ENCODE measurements at regions not wholly inside any gene's neighbourhood (a gene's known extent, or its start where the extent isn't known, plus 50 kb on each side); places are given as distances from the start of the nearest gene placed in this dataset.

DNA sequence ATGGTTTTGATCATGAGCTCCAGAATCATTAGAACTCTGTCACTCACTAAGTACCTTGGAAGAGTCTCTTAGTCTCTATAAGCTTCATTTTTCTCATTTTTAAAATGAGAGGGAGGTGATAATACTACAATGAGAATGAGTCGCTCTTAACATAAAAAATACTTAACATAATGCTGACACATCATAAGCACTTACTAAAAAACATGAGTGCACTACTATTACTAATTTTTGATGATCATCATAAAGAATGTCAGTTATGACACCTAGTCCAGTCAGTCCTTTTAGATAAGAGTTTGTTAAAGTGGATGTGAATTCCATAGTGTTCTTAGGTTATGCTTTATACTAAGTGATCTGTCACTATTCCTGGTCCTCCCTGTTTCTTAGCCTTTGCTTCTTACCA lies 200.4 kb upstream of the SLC24A2 start:
- no peak overlapping the region for H3K27ac ChIP-seq
- no peaks in the 10 kb centered on the region for H3K9me3 ChIP-seq
- in situ Hi-C loops (cut with MboI; ENCODE audit: low sequenced_read_pairs in 4 of 4) (no loop called here), intact Hi-C loops (cut with DNase I; ENCODE audit: low total_unique reads) (no loop called here)
- no peak for DNase-seq
- H3K4me1 ChIP-seq, result no peaks in the 10 kb centered on the region
- no peak overlapping the region for H3K4me3 ChIP-seq
- no peaks in the 10 kb centered on the region for H3K27me3 ChIP-seq
- ATAC-seq, result no peak
- TF ChIP-seq, protein P1, sequence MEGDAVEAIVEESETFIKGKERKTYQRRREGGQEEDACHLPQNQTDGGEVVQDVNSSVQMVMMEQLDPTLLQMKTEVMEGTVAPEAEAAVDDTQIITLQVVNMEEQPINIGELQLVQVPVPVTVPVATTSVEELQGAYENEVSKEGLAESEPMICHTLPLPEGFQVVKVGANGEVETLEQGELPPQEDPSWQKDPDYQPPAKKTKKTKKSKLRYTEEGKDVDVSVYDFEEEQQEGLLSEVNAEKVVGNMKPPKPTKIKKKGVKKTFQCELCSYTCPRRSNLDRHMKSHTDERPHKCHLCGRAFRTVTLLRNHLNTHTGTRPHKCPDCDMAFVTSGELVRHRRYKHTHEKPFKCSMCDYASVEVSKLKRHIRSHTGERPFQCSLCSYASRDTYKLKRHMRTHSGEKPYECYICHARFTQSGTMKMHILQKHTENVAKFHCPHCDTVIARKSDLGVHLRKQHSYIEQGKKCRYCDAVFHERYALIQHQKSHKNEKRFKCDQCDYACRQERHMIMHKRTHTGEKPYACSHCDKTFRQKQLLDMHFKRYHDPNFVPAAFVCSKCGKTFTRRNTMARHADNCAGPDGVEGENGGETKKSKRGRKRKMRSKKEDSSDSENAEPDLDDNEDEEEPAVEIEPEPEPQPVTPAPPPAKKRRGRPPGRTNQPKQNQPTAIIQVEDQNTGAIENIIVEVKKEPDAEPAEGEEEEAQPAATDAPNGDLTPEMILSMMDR (IDR thresholded peaks at IDR 0.05 in 4 of 5, conservative IDR thresholded peaks at IDR 0.05 in 1 of 5), result no peak
- TF ChIP-seq POLR2A (IDR thresholded peaks at IDR 0.05), result no peak
- no peaks in the 10 kb centered on the region for H3K36me3 ChIP-seq

DNA sequence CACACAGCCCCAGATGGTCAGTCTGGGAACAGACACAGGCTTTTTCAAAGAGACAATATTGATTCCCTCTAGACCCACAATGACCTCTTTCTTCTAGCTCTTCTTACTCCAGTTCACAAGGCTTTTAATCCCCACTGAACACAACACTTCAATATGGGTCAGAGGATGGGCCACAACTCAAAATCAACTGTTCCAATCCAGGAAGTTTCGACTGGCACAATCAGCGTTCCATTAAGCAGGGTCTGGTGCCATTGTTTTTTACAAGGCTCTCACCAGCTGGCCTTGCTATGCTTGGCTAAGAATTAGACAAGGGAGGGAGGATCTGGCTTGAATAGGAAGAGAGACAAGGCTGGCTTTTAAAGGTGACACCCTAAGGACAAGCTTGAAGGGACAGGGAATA lies 199.4 kb upstream of the SLC24A2 start:
- in situ Hi-C loops (cut with MboI; ENCODE audit: low sequenced_read_pairs in 4 of 4) (no loop called here), intact Hi-C loops (cut with DNase I; ENCODE audit: low total_unique reads) (no loop called here)
- DNase-seq (no peak), ATAC-seq (no peak)
- Histone ChIP-seq H3K4me1 (no peaks in the 10 kb centered on the region), H3K27me3 (no peaks in the 10 kb centered on the region), H3K27ac (no peak overlapping the region), H3K36me3 (no peaks in the 10 kb centered on the region), H3K4me3 (no peak overlapping the region), H3K9me3 (no peaks in the 10 kb centered on the region)
- no peak for TF ChIP-seq POLR2A (IDR thresholded peaks at IDR 0.05)
- TF ChIP-seq, protein P1 (IDR thresholded peaks at IDR 0.05 in 4 of 5, conservative IDR thresholded peaks at IDR 0.05 in 1 of 5), result no peak

DNA sequence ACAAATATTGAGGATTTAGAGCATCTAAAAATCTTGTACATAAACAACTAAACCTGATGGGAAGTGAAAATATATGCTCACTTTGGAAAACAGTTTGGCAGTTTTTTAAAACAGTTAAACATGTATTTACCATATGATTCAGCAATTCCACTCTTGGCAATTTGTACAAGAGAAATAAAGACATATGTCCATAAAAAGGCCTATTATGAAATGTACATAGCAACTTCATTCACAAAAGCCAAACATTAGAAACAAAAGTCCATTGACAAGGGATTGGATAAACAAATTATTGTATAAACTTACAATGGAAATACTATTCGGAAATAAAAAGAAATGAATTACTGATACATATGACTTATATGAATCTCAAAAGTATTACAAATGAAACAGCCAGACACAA lies 196.2 kb upstream of the SLC24A2 start:
- DNase-seq (no peak), ATAC-seq (no peak)
- TF ChIP-seq, protein P1 (IDR thresholded peaks at IDR 0.05 in 4 of 5, conservative IDR thresholded peaks at IDR 0.05 in 1 of 5), result no peak
- TF ChIP-seq POLR2A (IDR thresholded peaks at IDR 0.05), result no peak
- H3K36me3 ChIP-seq, result no peaks in the 10 kb centered on the region
- H3K4me1 ChIP-seq, result no peaks in the 10 kb centered on the region
- in situ Hi-C loops (cut with MboI; ENCODE audit: low sequenced_read_pairs in 4 of 4), result no loop called here
- H3K9me3 ChIP-seq, result no peaks in the 10 kb centered on the region
- no peak overlapping the region for H3K27ac ChIP-seq
- intact Hi-C loops (cut with DNase I; ENCODE audit: low total_unique reads), result no loop called here
- H3K27me3 ChIP-seq, result no peaks in the 10 kb centered on the region
- H3K4me3 ChIP-seq, result no peak overlapping the region

DNA sequence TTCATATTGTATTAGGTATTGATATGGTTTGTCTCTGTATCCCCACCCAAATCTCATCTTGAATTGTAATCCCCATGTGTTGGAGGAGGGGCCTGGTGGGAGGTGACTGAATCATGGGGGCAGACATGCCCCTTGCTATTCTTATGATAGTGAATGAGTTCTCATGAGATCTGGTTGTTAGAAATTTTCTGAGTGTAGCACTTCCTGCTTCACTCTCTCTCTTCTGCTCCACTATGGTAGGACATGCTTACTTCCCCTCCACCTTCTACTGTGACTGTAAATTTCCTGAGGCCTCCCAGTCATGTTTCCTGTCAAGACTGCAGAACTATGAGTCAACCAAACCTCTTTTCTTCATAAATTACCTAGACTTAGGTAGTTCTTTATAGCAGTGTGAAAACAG lies 187.4 kb upstream of the SLC24A2 start:
- Histone ChIP-seq H3K27ac (no peak overlapping the region), H3K4me3 (no peak overlapping the region), H3K9me3 (no peaks in the 10 kb centered on the region), H3K36me3 (no peaks in the 10 kb centered on the region), H3K4me1 (no peaks in the 10 kb centered on the region), H3K27me3 (no peaks in the 10 kb centered on the region)
- intact Hi-C loops (cut with DNase I; ENCODE audit: low total_unique reads) (no loop called here), in situ Hi-C loops (cut with MboI; ENCODE audit: low sequenced_read_pairs in 4 of 4) (no loop called here)
- ATAC-seq (no peak), DNase-seq (no peak)
- no peak for TF ChIP-seq POLR2A (IDR thresholded peaks at IDR 0.05)
- TF ChIP-seq, protein P1 (IDR thresholded peaks at IDR 0.05 in 4 of 5, conservative IDR thresholded peaks at IDR 0.05 in 1 of 5), result no peak

DNA sequence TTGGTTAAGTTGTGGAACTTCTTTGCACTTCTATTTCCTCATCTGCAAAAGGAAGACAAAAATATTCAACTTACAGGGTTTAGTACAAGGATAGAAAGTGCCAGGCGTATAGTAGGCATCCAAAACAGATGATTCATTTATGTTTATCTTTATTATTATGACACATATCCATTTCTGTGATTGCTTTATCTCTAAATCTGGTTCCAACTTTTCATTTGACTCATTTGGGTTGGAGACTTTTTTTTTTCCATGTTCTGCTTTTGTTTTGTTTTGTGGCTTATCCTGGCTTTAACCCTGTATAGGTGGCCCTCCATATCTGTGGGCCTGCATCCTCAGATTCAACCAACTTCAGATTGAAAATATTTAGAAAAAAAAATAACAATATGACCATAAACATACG lies 186.7 kb upstream of the SLC24A2 start:
- in situ Hi-C loops (cut with MboI; ENCODE audit: low sequenced_read_pairs in 4 of 4), result no loop called here

More for the DNA sequence above, 186.7 kb upstream of the SLC24A2 start:
- intact Hi-C loops (cut with DNase I; ENCODE audit: low total_unique reads), result no loop called here
- Histone ChIP-seq H3K4me1 (no peaks in the 10 kb centered on the region), H3K4me3 (no peak overlapping the region), H3K36me3 (no peaks in the 10 kb centered on the region), H3K27me3 (no peaks in the 10 kb centered on the region), H3K27ac (no peak overlapping the region), H3K9me3 (no peaks in the 10 kb centered on the region)
- TF ChIP-seq, protein P1 (IDR thresholded peaks at IDR 0.05 in 4 of 5, conservative IDR thresholded peaks at IDR 0.05 in 1 of 5), result no peak
- no peak for TF ChIP-seq POLR2A (IDR thresholded peaks at IDR 0.05)
- no peak for DNase-seq
- no peak for ATAC-seq
